ENCODE measurements at regions not wholly inside any gene's neighbourhood (a gene's known extent, or its start where the extent isn't known, plus 50 kb on each side); places are given as distances from the start of the nearest gene placed in this dataset.

DNA sequence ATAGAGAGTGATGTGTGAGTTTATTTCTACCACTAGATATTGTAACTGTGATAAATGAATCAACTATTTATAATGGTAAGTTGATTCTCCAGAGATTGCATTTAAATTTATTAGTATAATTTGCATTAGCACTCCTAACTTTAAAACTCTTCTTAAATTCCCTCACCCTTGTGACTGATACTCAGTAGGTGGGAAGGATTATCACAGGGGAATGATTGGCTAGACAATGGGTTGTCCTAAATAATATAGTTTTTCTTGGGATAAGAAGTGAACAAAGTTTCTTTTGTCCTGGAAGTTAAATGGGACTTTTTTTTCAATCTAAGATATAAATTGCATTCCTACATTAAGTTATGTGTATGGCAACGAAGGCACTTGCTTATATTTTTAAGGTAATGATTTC lies 169.2 kb upstream of the PITX2 start:
- no peaks in the 10 kb centered on the region for H3K36me3 ChIP-seq
- H3K9me3 ChIP-seq (replicated peaks), result no peaks in the 10 kb centered on the region
- H3K4me1 ChIP-seq (replicated peaks), result peaks cover 41% of the 10 kb centered on the region
- H3K27me3 ChIP-seq (replicated peaks), result no peaks in the 10 kb centered on the region
- no peak overlapping the region for H3K4me3 ChIP-seq
- DNase-seq (ENCODE audit: low read depth in 1 of 2, low spot score in 2 of 2), result no peak
- no peak overlapping the region for H3K27ac ChIP-seq

DNA sequence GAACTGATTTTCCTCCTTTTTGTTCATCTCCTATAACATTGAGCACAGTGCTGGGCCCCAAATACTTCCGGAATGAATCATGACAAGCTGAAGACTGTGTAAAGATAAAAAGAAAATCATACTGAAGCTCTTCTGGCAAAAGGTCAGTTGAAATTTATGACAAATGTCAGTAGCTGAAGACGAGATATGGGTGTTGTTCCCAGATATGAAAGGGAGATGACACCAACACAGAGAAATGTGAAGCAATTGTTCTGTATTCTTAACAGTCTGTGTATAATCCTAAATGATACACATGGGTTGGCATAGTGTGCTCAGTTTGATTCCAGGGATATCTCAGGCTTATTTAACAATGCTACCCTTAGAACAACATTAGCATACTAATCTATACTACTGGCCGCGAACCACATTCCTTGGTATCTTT lies 170.5 kb upstream of the PITX2 start:
- Histone ChIP-seq H3K9me3 (replicated peaks) (no peaks in the 10 kb centered on the region), H3K4me1 (replicated peaks) (peaks cover 28% of the 10 kb centered on the region), H3K27me3 (replicated peaks) (no peaks in the 10 kb centered on the region), H3K27ac (peak overlapping the region; percentile 39), H3K4me3 (no peak overlapping the region), H3K36me3 (no peaks in the 10 kb centered on the region)
- DNase-seq (ENCODE audit: low read depth in 1 of 2, low spot score in 2 of 2), result peak; percentile 44 to 55

DNA sequence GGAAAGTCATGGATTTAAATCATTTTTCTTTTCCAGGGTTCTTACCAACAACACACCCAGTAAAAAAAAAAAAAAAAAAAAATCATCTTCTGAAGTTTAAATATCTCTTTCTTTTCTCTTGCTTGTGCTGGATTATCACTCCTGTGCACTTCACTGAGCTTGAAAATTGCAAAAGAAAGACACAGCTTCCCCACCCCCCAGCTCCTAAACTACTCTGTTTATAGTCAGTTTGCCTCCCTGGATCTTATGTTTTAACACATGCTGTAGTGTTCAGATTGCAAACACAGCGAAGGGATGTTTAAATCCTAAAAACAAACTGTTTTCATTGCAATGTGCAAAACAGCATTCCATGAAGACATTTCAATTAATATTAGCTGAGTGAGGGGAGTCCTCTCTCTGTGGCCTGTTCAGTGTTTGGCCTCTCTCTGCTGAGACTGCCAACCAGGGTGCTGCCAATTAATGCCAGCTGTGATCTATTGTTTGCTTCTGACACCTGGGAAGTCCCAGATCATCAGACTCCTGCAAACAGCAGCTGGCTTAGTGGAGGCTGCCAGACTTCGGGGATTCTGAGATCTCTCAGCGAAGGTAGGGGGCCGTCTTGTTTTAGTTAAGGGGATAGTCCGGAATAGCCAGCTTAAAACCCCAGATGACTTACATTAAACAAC lies 171.1 kb upstream of the PITX2 start:
- H3K27me3 ChIP-seq (replicated peaks), result no peaks in the 10 kb centered on the region
- H3K9me3 ChIP-seq (replicated peaks), result no peaks in the 10 kb centered on the region
- H3K36me3 ChIP-seq, result no peaks in the 10 kb centered on the region
- no peak overlapping the region for H3K27ac ChIP-seq
- DNase-seq (ENCODE audit: low read depth in 1 of 2, low spot score in 2 of 2), result peak in 1 of 2 experiments; percentile 7
- H3K4me3 ChIP-seq, result no peak overlapping the region
- H3K4me1 ChIP-seq (replicated peaks), result peaks cover 23% of the 10 kb centered on the region

DNA sequence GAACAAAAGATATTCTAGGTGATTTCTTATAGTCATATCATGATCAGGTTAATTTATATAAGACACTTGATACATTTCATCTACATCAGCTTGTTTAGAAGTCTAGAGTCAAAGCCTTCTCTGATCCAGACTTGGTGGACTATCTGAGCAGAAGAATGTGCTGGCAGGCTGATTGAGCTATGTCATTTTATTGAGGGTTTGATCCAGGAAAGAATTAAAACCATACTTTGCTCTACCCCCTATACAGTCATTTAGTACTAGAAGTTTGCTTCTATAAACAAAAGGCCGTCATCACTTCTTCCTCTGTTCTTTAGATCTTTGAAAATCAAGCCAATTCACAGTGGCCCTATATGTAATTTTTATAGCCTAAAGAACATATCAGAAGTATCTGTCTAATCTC lies 173.1 kb upstream of the PITX2 start:
- no peaks in the 10 kb centered on the region for H3K36me3 ChIP-seq
- DNase-seq (ENCODE audit: low read depth in 1 of 2, low spot score in 2 of 2), result no peak
- H3K27ac ChIP-seq, result no peak overlapping the region

DNA sequence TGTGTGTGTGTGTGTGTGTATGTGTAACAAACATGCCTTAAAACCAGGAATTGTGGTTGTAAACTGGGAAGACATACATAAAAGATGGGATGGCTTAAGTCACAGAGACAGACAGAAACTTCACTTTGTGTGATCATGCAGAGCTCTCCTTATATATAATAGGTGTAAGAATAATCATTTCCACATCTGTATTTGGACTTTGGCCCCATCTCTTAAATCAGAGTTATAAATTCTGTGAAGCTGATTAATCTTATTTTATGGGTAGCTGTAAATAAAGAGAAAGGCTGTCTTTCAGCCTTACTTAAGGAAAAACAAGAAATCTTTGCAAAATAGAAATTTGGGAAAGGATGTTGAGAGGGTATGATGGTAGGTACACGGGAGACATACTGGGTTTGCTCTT lies 174.6 kb upstream of the PITX2 start:
- Histone ChIP-seq H3K27me3 (replicated peaks) (no peaks in the 10 kb centered on the region), H3K4me1 (replicated peaks) (peaks cover 22% of the 10 kb centered on the region), H3K9me3 (replicated peaks) (no peaks in the 10 kb centered on the region), H3K4me3 (no peak overlapping the region), H3K36me3 (no peaks in the 10 kb centered on the region), H3K27ac (no peak overlapping the region)
- DNase-seq (ENCODE audit: low read depth in 1 of 2, low spot score in 2 of 2), result no peak

More for the DNA sequence above, 173.1 kb upstream of the PITX2 start:
- Histone ChIP-seq H3K27me3 (replicated peaks) (no peaks in the 10 kb centered on the region), H3K4me3 (no peak overlapping the region), H3K9me3 (replicated peaks) (no peaks in the 10 kb centered on the region), H3K4me1 (replicated peaks) (peaks cover 23% of the 10 kb centered on the region)

DNA sequence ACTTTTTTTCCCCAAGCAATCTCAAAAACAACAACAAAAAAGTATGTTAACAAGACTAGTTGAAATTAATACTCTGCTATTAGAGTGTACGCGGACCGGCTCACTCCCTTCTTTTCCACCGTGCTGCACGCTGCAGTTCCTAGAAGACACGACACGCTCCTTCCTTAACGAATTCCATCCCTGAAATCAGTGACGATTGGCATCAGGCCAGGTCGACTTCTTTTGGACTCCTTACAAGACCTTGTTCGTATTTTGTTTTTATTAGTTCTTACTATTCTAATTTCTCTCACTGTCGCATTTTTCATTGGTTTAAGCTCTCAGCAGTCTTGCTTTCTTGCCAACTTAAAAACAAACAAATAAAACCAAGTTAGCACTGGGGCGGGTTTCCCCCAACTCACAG lies 175.8 kb upstream of the PITX2 start:
- no peaks in the 10 kb centered on the region for H3K27me3 ChIP-seq (replicated peaks)
- DNase-seq (ENCODE audit: low read depth in 1 of 2, low spot score in 2 of 2), result no peak
- H3K9me3 ChIP-seq (replicated peaks), result no peaks in the 10 kb centered on the region

DNA sequence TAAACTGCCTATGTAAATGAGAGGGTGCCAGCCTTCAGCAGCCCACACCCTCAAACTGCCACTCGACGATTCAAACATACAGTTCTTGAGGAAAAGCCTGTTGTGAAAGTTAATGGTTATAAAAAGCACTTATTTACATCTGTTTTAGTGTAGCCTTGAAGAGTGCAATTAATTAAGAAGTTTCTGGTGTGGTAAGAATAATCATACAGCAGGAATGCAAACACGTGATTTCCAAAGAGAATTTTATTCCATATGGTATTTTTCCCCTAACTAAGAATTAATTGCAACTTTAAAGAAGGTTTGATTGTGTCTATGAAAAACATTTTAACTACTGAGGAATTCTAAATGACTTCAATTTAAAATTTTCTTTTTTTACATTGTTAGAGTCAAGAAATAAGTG lies 176.3 kb upstream of the PITX2 start:
- Histone ChIP-seq H3K9me3 (replicated peaks) (no peaks in the 10 kb centered on the region), H3K36me3 (no peaks in the 10 kb centered on the region), H3K4me1 (replicated peaks) (peaks cover 5% of the 10 kb centered on the region), H3K27me3 (replicated peaks) (no peaks in the 10 kb centered on the region), H3K4me3 (no peak overlapping the region), H3K27ac (no peak overlapping the region)
- DNase-seq (ENCODE audit: low read depth in 1 of 2, low spot score in 2 of 2), result no peak

More for the DNA sequence above, 175.8 kb upstream of the PITX2 start:
- H3K4me1 ChIP-seq (replicated peaks), result peaks cover 10% of the 10 kb centered on the region
- H3K36me3 ChIP-seq, result no peaks in the 10 kb centered on the region
- no peak overlapping the region for H3K27ac ChIP-seq
- H3K4me3 ChIP-seq, result no peak overlapping the region

DNA sequence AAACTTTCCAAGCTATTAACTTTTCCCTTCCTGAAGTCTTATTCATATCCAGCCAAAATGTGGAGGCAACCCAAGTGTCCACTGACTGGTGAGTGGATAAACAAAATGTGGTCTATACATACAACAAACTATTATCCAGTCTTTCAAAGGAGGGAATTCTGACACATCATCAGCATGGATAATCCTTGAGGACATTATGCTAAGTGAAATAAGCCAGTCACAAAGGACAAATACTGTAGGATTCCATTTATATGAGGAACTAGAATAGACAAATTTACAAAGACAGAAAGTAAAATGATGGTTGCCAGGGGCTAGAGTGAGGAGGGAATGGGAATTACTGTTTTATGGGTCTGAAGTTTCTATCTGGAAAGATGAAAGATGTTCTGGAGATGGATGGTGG lies 178.7 kb upstream of the PITX2 start:
- Histone ChIP-seq H3K27ac (no peak overlapping the region), H3K27me3 (replicated peaks) (no peaks in the 10 kb centered on the region), H3K4me3 (no peak overlapping the region), H3K4me1 (replicated peaks) (no peaks in the 10 kb centered on the region), H3K36me3 (no peaks in the 10 kb centered on the region), H3K9me3 (replicated peaks) (no peaks in the 10 kb centered on the region)
- DNase-seq (ENCODE audit: low read depth in 1 of 2, low spot score in 2 of 2), result no peak

DNA sequence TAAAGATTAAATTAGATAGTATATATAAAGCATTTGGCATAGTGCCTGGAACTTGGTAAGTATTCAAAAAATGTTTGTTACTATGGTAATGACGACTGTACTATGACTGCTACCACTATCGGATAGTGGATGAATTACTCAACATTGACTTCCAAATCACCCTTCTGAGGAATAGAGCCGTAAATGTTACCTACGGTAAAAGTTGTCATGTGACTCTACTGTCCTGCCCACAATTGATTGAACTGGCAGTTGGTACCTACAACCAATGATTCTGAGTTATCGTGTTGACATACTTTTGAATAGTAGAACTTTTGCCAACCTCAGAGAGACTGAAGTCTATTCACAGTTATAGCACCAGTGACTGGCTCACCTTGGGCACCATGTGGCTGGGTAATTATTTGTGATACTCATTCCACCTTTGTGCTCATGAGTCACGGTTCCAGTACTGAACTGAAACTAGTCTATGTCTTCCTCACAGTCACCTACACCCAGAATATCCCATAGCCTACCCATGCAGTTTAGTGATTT lies 185.5 kb upstream of the PITX2 start:
- Histone ChIP-seq H3K36me3 (no peaks in the 10 kb centered on the region), H3K27me3 (replicated peaks) (no peaks in the 10 kb centered on the region), H3K27ac (no peak overlapping the region), H3K4me1 (replicated peaks) (peaks cover 6% of the 10 kb centered on the region), H3K9me3 (replicated peaks) (no peaks in the 10 kb centered on the region), H3K4me3 (no peak overlapping the region)
- DNase-seq (ENCODE audit: low read depth in 1 of 2, low spot score in 2 of 2), result no peak

DNA sequence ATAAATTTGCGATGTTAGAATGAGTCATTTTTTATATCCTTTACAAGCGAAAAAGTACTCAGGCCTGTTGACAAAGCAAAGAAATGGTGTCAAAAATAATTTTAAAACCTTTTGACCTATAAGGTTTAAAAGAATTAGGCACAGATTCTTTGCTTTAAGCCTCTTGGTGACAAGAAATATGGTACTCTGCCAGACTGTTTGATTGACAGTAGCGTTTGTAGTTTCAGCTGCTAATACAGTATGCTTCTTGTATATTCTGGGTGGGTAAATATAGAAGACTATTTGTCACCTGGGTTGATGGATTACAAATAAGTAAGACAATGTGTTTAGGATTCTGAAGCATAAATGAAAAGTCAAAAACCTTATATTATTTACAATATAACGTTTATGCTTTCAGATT lies 193.1 kb upstream of the PITX2 start:
- Histone ChIP-seq H3K36me3 (no peaks in the 10 kb centered on the region), H3K9me3 (replicated peaks) (no peaks in the 10 kb centered on the region), H3K27me3 (replicated peaks) (no peaks in the 10 kb centered on the region), H3K4me3 (no peak overlapping the region), H3K4me1 (replicated peaks) (no peaks in the 10 kb centered on the region), H3K27ac (no peak overlapping the region)
- no peak for DNase-seq (ENCODE audit: low read depth in 1 of 2, low spot score in 2 of 2)

DNA sequence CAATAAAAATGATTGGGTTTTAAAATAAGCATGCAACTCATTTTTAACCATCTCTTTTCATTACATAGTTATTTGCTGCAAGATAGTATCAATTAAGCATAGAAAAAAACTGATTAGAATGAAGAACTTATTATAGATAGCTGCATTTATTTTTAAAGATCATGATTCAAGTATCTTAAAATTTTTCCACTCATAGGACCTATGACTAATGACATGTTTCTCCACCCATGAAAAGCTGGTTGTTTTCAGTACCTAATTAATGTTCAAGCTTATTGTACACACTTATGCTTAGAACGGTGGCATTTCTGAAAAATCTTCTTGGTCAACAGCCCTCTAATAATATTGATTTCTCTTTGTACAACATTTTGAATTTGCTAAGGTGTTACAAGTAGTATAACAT lies 193.5 kb upstream of the PITX2 start:
- no peak overlapping the region for H3K4me3 ChIP-seq
- DNase-seq (ENCODE audit: low read depth in 1 of 2, low spot score in 2 of 2), result no peak
- H3K9me3 ChIP-seq (replicated peaks), result no peaks in the 10 kb centered on the region
- no peaks in the 10 kb centered on the region for H3K27me3 ChIP-seq (replicated peaks)
- no peaks in the 10 kb centered on the region for H3K4me1 ChIP-seq (replicated peaks)
- H3K36me3 ChIP-seq, result no peaks in the 10 kb centered on the region
- no peak overlapping the region for H3K27ac ChIP-seq

DNA sequence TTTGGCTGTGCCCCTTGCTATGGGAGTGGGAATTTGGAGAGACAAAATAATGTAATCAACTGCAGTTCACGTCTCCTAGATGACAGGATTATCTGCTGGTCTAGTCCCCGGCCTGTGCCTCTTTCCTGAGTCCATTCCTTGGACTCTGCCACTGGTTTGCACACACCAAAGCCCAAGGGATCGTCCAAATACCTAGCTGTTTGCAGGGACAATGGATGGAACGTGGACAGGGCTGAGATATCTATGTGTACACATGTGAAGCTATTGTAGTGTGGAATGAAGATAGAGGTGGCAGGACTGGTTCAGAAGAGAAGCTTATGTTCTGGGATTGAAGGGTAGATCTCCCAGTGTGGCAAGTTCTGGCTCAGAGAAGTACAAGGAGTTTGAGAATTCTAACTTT lies 198.3 kb upstream of the PITX2 start:
- DNase-seq (ENCODE audit: low read depth in 1 of 2, low spot score in 2 of 2), result no peak
- Histone ChIP-seq H3K4me1 (replicated peaks) (peaks cover 5% of the 10 kb centered on the region; the same call in 1 of the 2 replicates), H3K36me3 (no peaks in the 10 kb centered on the region), H3K9me3 (replicated peaks) (no peaks in the 10 kb centered on the region), H3K27me3 (replicated peaks) (no peaks in the 10 kb centered on the region), H3K27ac (no peak overlapping the region), H3K4me3 (no peak overlapping the region)

DNA sequence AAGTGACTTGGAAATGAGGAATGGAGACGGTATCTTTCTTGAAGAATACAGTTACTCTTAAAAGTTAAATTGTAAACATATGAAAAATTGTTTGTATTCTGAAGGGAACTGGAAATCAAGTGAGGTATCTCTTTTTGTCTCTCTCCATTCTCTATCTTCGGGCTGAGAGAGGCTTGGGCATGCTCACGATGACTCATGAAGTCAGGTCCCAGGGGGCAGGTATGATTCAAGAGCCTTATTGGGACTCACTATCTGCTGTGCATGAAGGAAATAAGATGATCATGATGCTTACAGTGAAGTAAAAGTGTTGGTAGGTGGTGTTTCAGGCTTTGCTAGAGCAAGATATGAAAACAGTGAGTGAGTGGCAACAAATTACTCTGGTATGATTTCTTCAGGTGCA lies 200.4 kb upstream of the PITX2 start:
- H3K9me3 ChIP-seq (replicated peaks), result no peaks in the 10 kb centered on the region
- H3K36me3 ChIP-seq, result no peaks in the 10 kb centered on the region
- H3K27ac ChIP-seq, result no peak overlapping the region
- no peaks in the 10 kb centered on the region for H3K27me3 ChIP-seq (replicated peaks)
- no peak overlapping the region for H3K4me3 ChIP-seq
- peaks cover 5% of the 10 kb centered on the region; the same call in 1 of the 2 replicates for H3K4me1 ChIP-seq (replicated peaks)
- DNase-seq (ENCODE audit: low read depth in 1 of 2, low spot score in 2 of 2), result peak; percentile 15 to 40

DNA sequence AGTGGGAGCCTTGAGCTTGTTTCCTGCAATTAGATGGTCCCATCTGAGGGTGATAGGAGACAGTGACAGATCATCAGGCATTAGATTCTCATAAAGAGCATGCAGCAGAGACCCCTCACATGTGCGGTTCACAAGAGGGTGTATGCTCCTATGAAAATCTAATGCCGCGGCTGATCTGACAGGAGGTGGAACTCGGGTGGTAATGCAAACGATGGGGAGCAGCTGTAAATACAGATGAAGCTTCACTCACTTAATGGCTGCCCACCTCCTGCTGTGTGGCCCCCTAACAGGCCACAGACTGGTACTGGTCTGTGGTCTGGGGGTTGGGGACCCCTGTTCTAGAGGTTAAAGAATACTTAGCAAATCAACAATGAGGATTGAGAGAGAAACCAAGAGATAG lies 201.5 kb upstream of the PITX2 start:
- H3K36me3 ChIP-seq, result no peaks in the 10 kb centered on the region
- H3K27ac ChIP-seq, result no peak overlapping the region
- H3K9me3 ChIP-seq (replicated peaks), result no peaks in the 10 kb centered on the region
- H3K27me3 ChIP-seq (replicated peaks), result no peaks in the 10 kb centered on the region
- DNase-seq (ENCODE audit: low read depth in 1 of 2, low spot score in 2 of 2), result no peak
- H3K4me1 ChIP-seq (replicated peaks), result peaks cover 5% of the 10 kb centered on the region; the same call in 1 of the 2 replicates
- H3K4me3 ChIP-seq, result no peak overlapping the region

DNA sequence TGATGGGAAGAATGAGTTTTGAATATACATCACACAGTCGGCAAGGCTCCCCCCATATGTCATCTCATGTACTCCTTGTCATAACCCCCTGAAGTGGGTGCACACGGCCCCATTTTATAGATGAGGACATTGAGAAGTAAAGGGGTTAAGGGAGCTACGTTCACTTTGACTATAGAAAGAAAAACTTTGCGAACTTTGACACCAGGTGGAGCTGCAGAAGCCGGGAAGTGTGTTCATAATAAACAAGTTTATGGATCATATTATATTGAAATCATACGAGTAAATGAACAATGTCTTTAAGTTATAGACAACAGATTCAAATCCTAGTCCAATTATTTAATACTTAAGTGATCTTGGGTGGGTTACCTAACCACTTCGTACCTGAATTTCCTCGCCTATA lies 203.8 kb upstream of the PITX2 start:
- no peaks in the 10 kb centered on the region for H3K27me3 ChIP-seq (replicated peaks)
- no peak overlapping the region for H3K27ac ChIP-seq
- no peak for DNase-seq (ENCODE audit: low read depth in 1 of 2, low spot score in 2 of 2)
- no peaks in the 10 kb centered on the region for H3K36me3 ChIP-seq
- H3K4me1 ChIP-seq (replicated peaks), result peaks cover 5% of the 10 kb centered on the region; the same call in 1 of the 2 replicates
- no peak overlapping the region for H3K4me3 ChIP-seq
- no peaks in the 10 kb centered on the region for H3K9me3 ChIP-seq (replicated peaks)
